ENCODE measurements at regions not wholly inside any gene's neighbourhood (a gene's known extent, or its start where the extent isn't known, plus 50 kb on each side); places are given as distances from the start of the nearest gene placed in this dataset.
"Not testable (repeated sequence)": the region's sequence is repeated elsewhere in the genome, so short reads cannot be mapped to it uniquely, and the experiment has no call there.

DNA sequence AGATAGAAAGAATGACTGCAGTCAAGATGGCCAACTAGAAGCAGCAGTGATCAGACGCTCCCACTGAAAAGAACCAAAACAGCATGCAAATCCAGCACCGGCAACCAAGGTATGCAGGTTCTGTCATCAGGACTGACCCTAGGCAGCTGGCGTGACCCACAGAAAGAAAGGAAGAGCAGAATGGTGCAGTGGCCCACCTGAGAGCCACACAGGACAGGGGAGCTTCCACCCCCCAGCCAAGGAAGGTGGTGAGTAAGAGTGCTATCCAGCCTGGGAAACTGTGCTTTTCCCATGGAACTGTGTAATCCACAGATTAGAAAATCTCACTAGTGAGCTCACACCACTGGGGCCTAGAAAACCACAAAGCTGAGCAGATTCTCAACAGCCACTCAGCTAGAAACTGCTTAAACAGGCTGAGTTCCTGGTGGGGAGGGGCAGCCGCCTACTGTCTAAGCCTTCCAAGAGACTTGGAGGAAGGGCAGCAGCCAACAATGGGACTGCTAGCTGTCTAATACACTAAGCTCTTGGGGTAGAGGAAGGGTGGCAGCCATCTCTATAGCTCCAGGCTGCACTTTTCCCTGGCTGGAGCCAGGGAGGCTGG, 127.9 kb downstream of the EVA1A start:
- Histone ChIP-seq H3K27me3 (no peaks in the 10 kb centered on the region), H3K36me3 (no peaks in the 10 kb centered on the region), H3K9me3 (no peaks in the 10 kb centered on the region), H3K4me3 (no peak overlapping the region), H3K27ac (no peak overlapping the region), H3K4me1 (no peaks in the 10 kb centered on the region)
- no peak for TF ChIP-seq CTCF (IDR thresholded peaks at IDR 0.05)
- TF ChIP-seq POLR2A (IDR thresholded peaks at IDR 0.05) = no peak
- DNase-seq = no peak
- intact Hi-C loops (cut with DNase I) = no loop called here
- no peak for ATAC-seq
- WGBS (ENCODE audit: insufficient coverage, low coverage, low lambda C conversion rate, missing lambda C conversion rate) = 100% methylated on average over 1 of the region's 4 CpGs

- 50% methylated on average over 1 of the region's 1 CpG for WGBS (ENCODE audit: insufficient coverage, low coverage, low lambda C conversion rate, missing lambda C conversion rate)
- no peak for ATAC-seq
These were observed 129.0 kb downstream of the EVA1A start for GRCh38 chr2:75431763-75432162.

GRCh38 chr2:75431276-75431675, 129.5 kb downstream of the EVA1A start:
- TF ChIP-seq POLR2A (IDR thresholded peaks at IDR 0.05) (no peak), CTCF (IDR thresholded peaks at IDR 0.05) (no peak)
- no peaks in the 10 kb centered on the region for H3K36me3 ChIP-seq
- WGBS (ENCODE audit: insufficient coverage, low coverage, low lambda C conversion rate, missing lambda C conversion rate) = no CpG with 5 or more reads among the region's 1 CpG
- ATAC-seq = no peak
- no peaks in the 10 kb centered on the region for H3K4me1 ChIP-seq
- no peaks in the 10 kb centered on the region for H3K27me3 ChIP-seq
- H3K4me3 ChIP-seq = no peak overlapping the region
- no peak overlapping the region for H3K27ac ChIP-seq
- no peak for DNase-seq
- H3K9me3 ChIP-seq = no peaks in the 10 kb centered on the region
- intact Hi-C loops (cut with DNase I) = no loop called here

More at GRCh38 chr2:75431763-75432162, 129.0 kb downstream of the EVA1A start:
- Histone ChIP-seq H3K27ac (no peak overlapping the region), H3K36me3 (no peaks in the 10 kb centered on the region), H3K9me3 (no peaks in the 10 kb centered on the region), H3K4me1 (no peaks in the 10 kb centered on the region), H3K27me3 (no peaks in the 10 kb centered on the region), H3K4me3 (no peak overlapping the region)
- intact Hi-C loops (cut with DNase I) = no loop called here
- no peak for TF ChIP-seq POLR2A (IDR thresholded peaks at IDR 0.05)
- no peak for TF ChIP-seq CTCF (IDR thresholded peaks at IDR 0.05)
- DNase-seq = no peak

DNA sequence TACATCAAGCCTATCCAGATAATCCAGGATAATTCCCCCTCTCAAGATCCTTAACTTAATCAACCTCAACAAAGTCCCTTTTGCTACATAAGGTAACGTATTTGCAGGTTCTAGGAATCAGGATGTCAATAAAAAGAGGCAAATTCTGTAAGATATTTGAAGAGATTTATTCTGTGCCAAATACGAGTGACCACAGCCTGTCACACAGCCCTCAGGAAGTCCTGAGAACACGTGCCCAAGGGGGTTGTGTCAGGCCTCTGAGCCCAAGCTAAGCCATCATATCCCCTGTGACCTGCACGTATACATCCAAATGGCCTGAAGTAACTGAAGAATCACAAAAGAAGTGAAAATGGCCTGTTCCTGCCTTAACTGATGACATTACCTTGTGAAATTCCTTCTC, 130.3 kb downstream of the EVA1A start:
- WGBS (ENCODE audit: insufficient coverage, low coverage, low lambda C conversion rate, missing lambda C conversion rate) = 53% methylated on average over 3 of the region's 4 CpGs

GRCh38 chr2:75428646-75429443, 131.9 kb downstream of the EVA1A start:
- 60% methylated on average over 3 of the region's 7 CpGs for WGBS (ENCODE audit: insufficient coverage, low coverage, low lambda C conversion rate, missing lambda C conversion rate)
- Histone ChIP-seq H3K4me1 (no peaks in the 10 kb centered on the region), H3K36me3 (no peaks in the 10 kb centered on the region), H3K27me3 (no peaks in the 10 kb centered on the region), H3K4me3 (no peak overlapping the region), H3K27ac (no peak overlapping the region), H3K9me3 (no peaks in the 10 kb centered on the region)
- TF ChIP-seq POLR2A (IDR thresholded peaks at IDR 0.05) = no peak
- no peak for TF ChIP-seq CTCF (IDR thresholded peaks at IDR 0.05)
- intact Hi-C loops (cut with DNase I) = no loop called here
- DNase-seq (no peak), ATAC-seq (no peak)

More for the DNA sequence above, 130.3 kb downstream of the EVA1A start:
- H3K36me3 ChIP-seq; H3K27me3 ChIP-seq; H3K4me3 ChIP-seq; DNase-seq; H3K9me3 ChIP-seq; H3K27ac ChIP-seq; H3K4me1 ChIP-seq; ATAC-seq; intact Hi-C loops (cut with DNase I): not testable (repeated sequence)
